ENCODE measurements at regions not wholly inside any gene's neighbourhood (a gene's known extent, or its start where the extent isn't known, plus 50 kb on each side); places are given as distances from the start of the nearest gene placed in this dataset.

DNA sequence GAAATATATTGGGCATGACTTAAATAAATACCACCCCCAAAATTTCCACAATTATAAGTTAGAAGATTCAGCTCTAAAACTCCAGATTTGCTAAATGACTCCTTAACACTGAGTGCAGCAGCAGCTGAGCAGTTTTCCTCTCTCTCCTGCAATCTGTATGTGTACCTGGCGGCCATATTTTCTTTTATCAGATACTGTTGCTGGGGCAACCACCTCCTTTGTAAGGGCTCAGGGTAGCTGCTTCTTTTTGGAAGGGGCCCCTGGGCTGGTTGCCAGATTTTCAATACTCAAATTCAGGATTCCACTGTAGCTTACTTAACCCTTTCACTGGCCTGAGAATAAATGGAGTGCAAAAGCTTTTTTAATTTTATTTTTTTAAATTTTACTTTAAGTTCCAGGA lies 197.0 kb downstream of the TAF11L14 start:
- TF ChIP-seq, protein P1, sequence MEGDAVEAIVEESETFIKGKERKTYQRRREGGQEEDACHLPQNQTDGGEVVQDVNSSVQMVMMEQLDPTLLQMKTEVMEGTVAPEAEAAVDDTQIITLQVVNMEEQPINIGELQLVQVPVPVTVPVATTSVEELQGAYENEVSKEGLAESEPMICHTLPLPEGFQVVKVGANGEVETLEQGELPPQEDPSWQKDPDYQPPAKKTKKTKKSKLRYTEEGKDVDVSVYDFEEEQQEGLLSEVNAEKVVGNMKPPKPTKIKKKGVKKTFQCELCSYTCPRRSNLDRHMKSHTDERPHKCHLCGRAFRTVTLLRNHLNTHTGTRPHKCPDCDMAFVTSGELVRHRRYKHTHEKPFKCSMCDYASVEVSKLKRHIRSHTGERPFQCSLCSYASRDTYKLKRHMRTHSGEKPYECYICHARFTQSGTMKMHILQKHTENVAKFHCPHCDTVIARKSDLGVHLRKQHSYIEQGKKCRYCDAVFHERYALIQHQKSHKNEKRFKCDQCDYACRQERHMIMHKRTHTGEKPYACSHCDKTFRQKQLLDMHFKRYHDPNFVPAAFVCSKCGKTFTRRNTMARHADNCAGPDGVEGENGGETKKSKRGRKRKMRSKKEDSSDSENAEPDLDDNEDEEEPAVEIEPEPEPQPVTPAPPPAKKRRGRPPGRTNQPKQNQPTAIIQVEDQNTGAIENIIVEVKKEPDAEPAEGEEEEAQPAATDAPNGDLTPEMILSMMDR (conservative IDR thresholded peaks at IDR 0.05; ENCODE audit: low read depth, low read length): no peak
- no peak overlapping the region for H3K4me3 ChIP-seq (ENCODE audit: low read depth, low read length)
- no peak for DNase-seq (ENCODE audit: low read depth)

DNA sequence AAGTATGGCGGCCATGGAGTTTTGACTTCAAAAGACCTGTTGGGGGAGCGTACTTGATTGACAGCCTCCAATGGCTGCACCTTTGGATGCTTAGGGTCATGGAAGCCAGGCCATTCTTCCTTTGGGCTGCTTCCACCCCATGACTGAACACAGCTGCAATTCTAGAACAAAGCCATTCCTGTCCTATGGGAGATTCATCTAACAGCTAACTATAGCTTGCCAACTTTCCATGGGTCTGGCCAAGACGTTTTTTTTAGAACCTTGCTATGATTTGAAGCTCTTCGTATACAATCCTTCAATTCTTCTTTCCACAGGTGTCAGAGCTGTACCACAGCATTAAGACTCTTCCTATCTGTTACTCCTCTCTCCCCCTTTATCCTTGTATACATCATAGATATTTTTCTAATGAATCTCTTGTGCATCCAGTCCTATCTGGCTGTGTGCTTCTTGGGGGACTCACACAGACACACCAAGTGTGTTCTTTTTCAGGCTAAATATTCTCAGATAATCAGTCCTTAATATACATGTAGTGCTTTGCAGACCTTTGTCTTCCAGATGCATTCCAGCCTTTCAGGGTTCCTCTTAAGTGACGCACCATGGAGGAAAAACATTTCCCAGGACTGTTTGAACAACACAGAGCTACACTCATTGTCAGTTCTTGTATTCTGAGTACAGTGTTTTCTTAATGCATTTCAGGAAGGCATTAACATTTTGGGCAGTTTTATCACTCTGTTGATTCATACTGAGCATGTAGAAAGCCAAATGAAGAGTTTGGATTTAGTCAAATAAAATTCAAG lies 198.9 kb downstream of the TAF11L14 start:
- TF ChIP-seq, protein P1 (conservative IDR thresholded peaks at IDR 0.05; ENCODE audit: low read depth, low read length): no peak
- no peak overlapping the region for H3K4me3 ChIP-seq (ENCODE audit: low read depth, low read length)
- no peak for DNase-seq (ENCODE audit: low read depth)

DNA sequence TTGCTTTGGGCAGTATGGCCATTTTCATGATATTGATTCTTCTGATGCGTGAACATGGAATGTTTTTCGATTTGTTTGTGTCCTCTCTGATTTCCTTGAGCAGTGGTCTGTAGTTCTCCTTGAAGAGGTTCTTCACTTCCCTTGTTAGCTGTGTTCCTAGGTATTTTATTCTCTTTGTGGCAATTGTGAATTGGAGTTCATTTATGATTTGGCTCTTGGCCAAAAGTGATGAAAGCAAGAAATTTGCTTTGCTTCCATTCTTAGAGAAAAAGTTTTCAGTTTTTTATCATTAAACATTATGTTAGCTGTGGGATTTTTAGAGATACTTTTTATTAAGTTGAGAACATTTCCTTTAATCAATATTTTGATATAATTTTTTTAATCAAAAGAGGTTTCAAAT lies 203.5 kb downstream of the TAF11L14 start:
- DNase-seq (ENCODE audit: low read depth): no peak
- no peak overlapping the region for H3K4me3 ChIP-seq (ENCODE audit: low read depth, low read length)
- TF ChIP-seq, protein P1 (conservative IDR thresholded peaks at IDR 0.05; ENCODE audit: low read depth, low read length): no peak

DNA sequence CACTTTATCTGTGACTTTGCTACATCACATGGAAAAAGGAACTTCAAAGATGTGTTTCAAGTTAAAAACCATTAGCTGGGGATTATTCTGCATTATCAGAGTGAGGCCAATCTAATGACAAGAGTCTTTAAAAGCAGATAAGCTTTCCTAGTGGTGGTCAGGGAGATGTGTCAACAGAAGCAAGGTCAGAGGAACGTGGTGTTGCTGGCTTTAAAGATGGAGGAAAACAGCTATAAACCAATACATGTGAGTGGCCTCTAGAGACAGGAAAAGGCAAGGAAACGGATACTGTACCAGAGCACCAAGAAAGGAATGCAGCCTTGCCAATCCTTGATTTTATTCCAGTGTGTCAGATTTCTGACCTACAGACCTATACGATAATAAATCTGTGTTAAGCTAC lies 204.2 kb downstream of the TAF11L14 start:
- no peak overlapping the region for H3K4me3 ChIP-seq (ENCODE audit: low read depth, low read length)
- TF ChIP-seq, protein P1 (conservative IDR thresholded peaks at IDR 0.05; ENCODE audit: low read depth, low read length): no peak
- no peak for DNase-seq (ENCODE audit: low read depth)

DNA sequence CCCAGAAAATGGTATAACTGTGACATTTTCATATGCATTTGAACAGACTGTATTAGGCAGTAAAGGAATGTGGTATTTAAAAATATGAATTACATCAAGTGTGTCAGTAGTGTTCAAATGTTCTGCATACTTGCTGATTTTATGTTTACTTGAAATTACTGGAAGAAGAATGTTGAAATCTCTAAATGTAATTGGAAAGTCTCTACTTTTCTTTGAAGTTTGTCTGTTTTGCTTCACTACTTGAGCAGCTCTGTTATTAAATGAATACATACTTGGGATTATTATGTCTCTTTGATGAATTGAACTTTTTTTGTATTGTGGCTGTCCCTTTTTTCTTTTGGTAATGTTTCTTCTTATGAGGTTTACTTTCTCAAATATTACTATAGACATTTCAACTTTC lies 205.6 kb downstream of the TAF11L14 start:
- DNase-seq (ENCODE audit: low read depth): no peak
- H3K4me3 ChIP-seq (ENCODE audit: low read depth, low read length): no peak overlapping the region
- TF ChIP-seq, protein P1 (conservative IDR thresholded peaks at IDR 0.05; ENCODE audit: low read depth, low read length): no peak

DNA sequence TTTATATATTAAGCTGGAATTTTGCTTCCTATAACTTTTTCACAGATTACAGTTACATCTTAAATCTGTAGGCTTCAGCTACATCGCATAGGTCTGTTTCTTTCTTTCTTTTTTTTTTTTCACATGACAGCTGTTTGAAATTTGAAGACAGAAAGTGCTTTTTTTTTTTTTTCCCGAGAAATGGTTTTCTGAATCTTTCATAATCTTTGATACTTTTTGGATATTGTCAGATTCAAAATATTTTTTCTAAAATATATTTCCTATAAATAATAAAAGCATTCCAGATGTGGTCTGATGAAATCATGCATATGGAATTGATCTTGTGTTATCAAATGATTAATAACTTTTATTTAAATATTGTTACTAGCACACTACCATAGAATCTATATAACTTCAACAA lies 212.2 kb downstream of the TAF11L14 start:
- no peak overlapping the region for H3K4me3 ChIP-seq (ENCODE audit: low read depth, low read length)
- TF ChIP-seq, protein P1 (conservative IDR thresholded peaks at IDR 0.05; ENCODE audit: low read depth, low read length): no peak
- no peak for DNase-seq (ENCODE audit: low read depth)

DNA sequence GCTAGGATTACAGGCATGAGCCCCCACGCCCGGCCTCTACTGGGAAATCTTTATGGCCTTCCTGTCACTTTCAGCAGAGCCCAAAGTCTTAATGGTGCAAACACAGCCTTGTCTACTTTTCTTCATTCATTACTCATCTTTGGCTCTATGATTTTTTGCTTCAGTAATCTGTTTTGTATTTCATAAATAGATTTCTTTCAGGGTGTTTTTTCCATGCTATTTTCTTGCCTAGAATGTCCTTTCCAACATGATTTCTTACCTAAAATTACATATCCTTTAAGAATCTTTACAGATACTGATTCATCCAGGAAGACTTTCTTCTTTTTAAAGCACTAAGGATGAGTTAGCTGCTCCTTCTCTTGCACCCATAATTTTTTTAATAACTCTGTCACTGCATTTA lies 213.0 kb downstream of the TAF11L14 start:
- TF ChIP-seq, protein P1 (conservative IDR thresholded peaks at IDR 0.05; ENCODE audit: low read depth, low read length): no peak
- H3K4me3 ChIP-seq (ENCODE audit: low read depth, low read length): no peak overlapping the region
- no peak for DNase-seq (ENCODE audit: low read depth)

Data from epithelial cell of proximal tubule (primary cell).